ENCODE measurements at regions not wholly inside any gene's neighbourhood (a gene's known extent, or its start where the extent isn't known, plus 50 kb on each side); places are given as distances from the start of the nearest gene placed in this dataset.

DNA sequence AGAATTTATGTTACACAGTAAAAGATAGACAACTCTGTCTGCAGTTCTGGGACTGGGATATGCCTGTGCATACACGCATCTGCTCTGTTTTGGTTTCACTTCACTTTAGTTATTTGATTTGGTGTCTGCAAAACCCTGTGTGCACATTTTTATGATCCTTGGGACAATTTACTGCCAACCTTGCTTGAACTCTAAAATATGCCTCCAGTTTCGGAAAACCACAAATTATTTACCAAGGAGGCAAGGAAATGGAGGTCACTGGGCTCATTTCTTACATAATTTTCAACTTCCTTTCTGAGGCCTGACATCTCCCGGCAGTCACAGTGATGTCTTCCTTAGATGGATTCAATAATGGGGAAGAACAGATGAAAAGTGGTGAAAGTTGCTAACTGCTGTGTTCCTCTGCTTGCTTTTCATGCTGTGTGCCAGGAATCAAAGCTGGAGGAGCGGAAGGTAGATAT, 61.2 kb upstream of the TAF11L2 start:
- Mint-ChIP-seq H3K27ac (peak overlapping the region; percentile 84), H3K9me3 (no peaks in the 10 kb centered on the region), H3K4me1 (ENCODE audit: low read depth) (peaks cover 29% of the 10 kb centered on the region), H3K27me3 (peaks cover 8% of the 10 kb centered on the region), H3K36me3 (ENCODE audit: low read depth) (no peaks in the 10 kb centered on the region), H3K4me3 (peak overlapping the region; percentile 63)
- intact Hi-C loops (cut with micrococcal nuclease): loop anchor here (10.0 kb wide), 1 partner anchor 82 kb away; no protein-coding TSS in a partner anchor

DNA sequence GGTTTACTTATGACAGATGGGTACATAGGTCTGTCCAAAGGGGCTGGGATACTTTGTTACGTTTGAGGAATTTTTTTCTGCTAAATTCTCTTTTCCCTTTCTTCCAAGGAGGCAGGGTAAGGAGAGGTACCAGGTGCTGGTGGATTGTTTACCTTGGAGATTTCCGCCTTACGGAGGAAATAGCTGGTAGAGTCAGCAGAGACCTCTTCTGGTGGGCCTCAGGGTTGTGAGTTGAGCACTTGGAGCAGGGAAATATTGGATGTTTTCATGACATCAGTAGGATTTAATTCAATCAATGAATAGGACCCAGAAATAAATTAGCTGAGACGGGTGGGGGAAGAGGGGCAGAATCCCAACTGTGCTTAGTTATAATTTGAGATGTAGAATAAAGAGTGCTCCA, 60.0 kb upstream of the TAF11L2 start:
- no peaks in the 10 kb centered on the region for H3K36me3 Mint-ChIP-seq (ENCODE audit: low read depth)
- intact Hi-C loops (cut with micrococcal nuclease): loop anchor here (10.0 kb wide), 1 partner anchor 83 kb away; no protein-coding TSS in a partner anchor
- peaks cover 25% of the 10 kb centered on the region for H3K4me1 Mint-ChIP-seq (ENCODE audit: low read depth)
- H3K4me3 Mint-ChIP-seq: no peak overlapping the region
- H3K27me3 Mint-ChIP-seq: peaks cover 12% of the 10 kb centered on the region
- H3K9me3 Mint-ChIP-seq: peaks cover 5% of the 10 kb centered on the region
- no peak overlapping the region for H3K27ac Mint-ChIP-seq

DNA sequence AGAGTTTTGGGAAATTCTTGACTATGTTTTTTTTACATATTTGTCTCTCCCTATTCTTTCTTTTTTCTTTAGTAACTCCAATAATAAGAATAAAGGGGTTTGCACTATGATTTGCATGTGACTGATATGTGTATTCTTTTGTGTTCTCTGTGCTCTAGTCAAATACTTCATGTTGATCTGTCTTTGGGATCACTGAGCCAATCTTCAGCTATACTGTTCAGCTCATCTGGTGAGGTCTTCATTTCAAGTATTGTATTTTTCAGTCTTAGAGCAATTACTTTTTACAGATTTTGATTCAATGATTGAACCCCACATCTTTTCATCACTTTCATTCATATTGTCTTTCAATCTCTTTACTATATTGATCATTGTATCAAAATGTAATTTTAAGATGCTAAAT, 58.1 kb upstream of the TAF11L2 start:
- H3K9me3 Mint-ChIP-seq: peaks cover 14% of the 10 kb centered on the region
- H3K27ac Mint-ChIP-seq: no peak overlapping the region
- no peaks in the 10 kb centered on the region for H3K36me3 Mint-ChIP-seq (ENCODE audit: low read depth)
- intact Hi-C loops (cut with micrococcal nuclease): loop anchor here (10.0 kb wide), 1 partner anchor 85 kb away; no protein-coding TSS in a partner anchor
- peaks cover 15% of the 10 kb centered on the region for H3K27me3 Mint-ChIP-seq
- peaks cover 34% of the 10 kb centered on the region for H3K4me1 Mint-ChIP-seq (ENCODE audit: low read depth)
- H3K4me3 Mint-ChIP-seq: no peak overlapping the region

DNA sequence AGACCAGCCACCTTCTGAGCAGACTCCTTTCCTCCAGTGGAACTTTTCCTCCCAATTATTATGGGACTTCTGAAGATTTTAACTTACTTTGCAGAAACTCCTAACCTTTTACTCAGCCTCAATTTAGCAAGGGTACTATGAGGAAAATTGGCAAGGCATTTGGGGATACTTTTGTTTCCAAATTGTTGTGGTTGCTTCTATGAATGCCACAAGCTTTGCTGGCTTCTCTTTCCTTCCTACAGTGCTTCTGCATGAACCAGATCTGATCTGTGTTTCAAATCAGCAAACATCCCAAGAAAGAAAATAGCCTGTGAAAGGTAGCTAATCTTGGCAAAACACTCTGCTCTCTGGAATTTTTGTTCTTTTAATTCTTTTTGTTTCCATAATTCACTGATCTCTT, 57.3 kb upstream of the TAF11L2 start:
- Mint-ChIP-seq H3K27ac (no peak overlapping the region), H3K4me3 (no peak overlapping the region), H3K27me3 (peaks cover 11% of the 10 kb centered on the region), H3K4me1 (ENCODE audit: low read depth) (peaks cover 28% of the 10 kb centered on the region), H3K36me3 (ENCODE audit: low read depth) (no peaks in the 10 kb centered on the region), H3K9me3 (peaks cover 14% of the 10 kb centered on the region)
- intact Hi-C loops (cut with micrococcal nuclease): no loop called here

DNA sequence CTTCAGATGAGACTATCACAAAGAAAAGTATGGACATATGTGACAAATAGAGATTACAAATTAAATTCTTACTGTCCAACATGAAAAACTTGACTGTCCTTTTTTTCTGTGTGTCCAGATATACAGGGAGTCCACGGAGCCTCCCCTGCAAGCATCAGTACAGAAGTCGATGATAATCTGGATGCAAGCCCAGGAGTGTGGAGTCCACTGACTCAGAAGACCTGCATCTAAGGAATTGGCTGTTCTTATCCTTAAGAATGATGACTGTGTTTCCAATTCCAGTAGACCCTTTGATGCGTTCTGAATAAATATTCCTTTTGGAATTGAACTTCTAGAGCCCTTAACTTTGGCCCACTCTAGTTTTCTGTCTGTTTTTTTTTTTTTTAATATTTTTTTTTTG, 56.7 kb upstream of the TAF11L2 start:
- peaks cover 14% of the 10 kb centered on the region for H3K9me3 Mint-ChIP-seq
- H3K36me3 Mint-ChIP-seq (ENCODE audit: low read depth): no peaks in the 10 kb centered on the region
- H3K4me1 Mint-ChIP-seq (ENCODE audit: low read depth): peaks cover 22% of the 10 kb centered on the region
- peaks cover 10% of the 10 kb centered on the region for H3K27me3 Mint-ChIP-seq
- H3K27ac Mint-ChIP-seq: no peak overlapping the region
- intact Hi-C loops (cut with micrococcal nuclease): no loop called here
- no peak overlapping the region for H3K4me3 Mint-ChIP-seq

DNA sequence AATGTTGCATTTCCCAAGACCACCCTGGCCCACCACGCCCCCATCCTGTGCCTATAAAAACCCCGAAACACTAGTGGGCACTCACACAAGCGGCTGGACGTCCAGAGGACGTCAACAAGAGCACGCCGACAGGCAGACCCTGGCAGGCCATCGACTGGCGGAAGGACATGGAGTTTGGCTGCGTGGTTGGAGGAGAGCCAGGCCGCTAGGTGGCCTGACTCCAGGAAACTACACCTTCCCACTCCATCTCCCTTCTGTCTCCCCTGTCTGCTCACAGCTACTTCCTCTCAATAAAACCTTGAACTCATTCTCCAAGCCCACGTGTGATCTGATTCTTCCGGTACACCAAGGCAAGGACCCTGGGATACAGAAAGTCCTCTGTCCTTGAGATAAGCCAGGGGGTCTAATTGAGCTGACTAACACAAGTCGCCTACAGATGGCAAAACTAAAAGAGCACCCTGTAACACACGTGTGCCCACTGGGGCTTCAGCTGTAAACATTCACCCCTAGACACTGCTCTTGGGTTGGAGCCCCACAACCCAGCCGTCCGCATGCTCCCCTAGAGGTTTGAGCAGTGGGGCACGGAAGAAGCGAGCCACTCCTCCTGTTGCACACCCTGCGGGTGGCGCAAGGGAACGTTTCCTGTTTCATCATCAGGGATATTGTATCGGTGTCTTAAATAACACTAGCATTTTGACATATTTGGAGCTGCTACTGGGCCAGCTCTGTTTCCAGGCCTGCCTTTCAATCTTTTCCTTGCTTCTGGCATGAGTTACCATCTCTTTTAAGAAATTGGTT, 54.5 kb upstream of the TAF11L2 start:
- Mint-ChIP-seq H3K27me3 (peaks cover 10% of the 10 kb centered on the region), H3K4me1 (ENCODE audit: low read depth) (peaks cover 9% of the 10 kb centered on the region), H3K36me3 (ENCODE audit: low read depth) (no peaks in the 10 kb centered on the region), H3K27ac (peak overlapping the region; percentile 31), H3K9me3 (peaks cover 14% of the 10 kb centered on the region), H3K4me3 (no peak overlapping the region)
- intact Hi-C loops (cut with micrococcal nuclease): no loop called here

DNA sequence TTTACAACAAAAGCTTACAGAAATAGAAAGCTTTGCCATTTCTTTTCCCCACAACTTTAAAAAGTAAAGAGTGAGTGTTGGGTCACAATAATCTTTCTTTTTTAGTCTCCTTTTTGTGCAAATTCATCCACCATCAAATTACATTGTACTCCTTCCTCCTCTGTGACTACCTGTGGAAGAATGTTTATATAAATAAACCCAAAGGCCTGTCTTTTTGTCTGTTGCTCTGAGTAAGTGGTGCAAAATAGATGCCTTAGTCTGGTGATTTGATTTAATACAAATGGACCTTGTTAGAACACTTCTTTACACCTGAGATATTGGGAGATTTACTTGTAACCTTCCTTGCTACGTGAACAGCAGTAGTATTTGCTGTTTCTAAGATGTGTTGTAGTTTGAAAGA, 53.5 kb upstream of the TAF11L2 start:
- Mint-ChIP-seq H3K4me1 (ENCODE audit: low read depth) (peaks cover 9% of the 10 kb centered on the region), H3K36me3 (ENCODE audit: low read depth) (no peaks in the 10 kb centered on the region), H3K4me3 (no peak overlapping the region), H3K9me3 (peaks cover 23% of the 10 kb centered on the region), H3K27ac (no peak overlapping the region), H3K27me3 (peaks cover 14% of the 10 kb centered on the region)
- intact Hi-C loops (cut with micrococcal nuclease): no loop called here

DNA sequence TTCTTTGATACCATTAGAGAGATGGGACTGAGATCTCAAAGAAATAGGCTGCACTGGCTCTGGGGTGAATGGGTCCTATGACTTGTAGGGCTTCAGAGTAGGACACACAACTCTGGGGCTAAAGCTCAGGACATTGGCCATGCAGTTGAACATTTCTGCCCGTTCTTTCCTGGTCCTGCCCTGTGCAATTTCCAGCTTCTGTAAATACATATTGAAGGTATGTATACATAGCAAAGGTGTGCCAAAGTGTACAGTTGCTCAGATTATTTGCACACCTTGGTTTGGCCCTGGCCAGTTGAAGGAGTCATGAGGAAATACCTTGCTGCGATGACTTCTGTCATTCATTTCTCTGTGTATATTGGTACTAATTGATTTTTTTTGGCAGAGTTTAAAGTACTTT, 52.8 kb upstream of the TAF11L2 start:
- intact Hi-C loops (cut with micrococcal nuclease): no loop called here
- no peaks in the 10 kb centered on the region for H3K36me3 Mint-ChIP-seq (ENCODE audit: low read depth)

More for the DNA sequence above, 52.8 kb upstream of the TAF11L2 start:
- H3K4me1 Mint-ChIP-seq (ENCODE audit: low read depth): peaks cover 9% of the 10 kb centered on the region
- H3K4me3 Mint-ChIP-seq: no peak overlapping the region
- H3K9me3 Mint-ChIP-seq: peaks cover 23% of the 10 kb centered on the region
- H3K27ac Mint-ChIP-seq: no peak overlapping the region
- peaks cover 14% of the 10 kb centered on the region for H3K27me3 Mint-ChIP-seq
